Smooth muscle cell (in vitro differentiated cells): ENCODE measurements at regions not wholly inside any gene's neighbourhood (a gene's known extent, or its start where the extent isn't known, plus 50 kb on each side); places are given as distances from the start of the nearest gene placed in this dataset.

Source experiments
- DNase-seq: peaks from one replicate; lab custom pipeline; 2025; ENCODE audit not compliant: unreplicated experiment; lab: John Stamatoyannopoulos, UW
- H2AFZ ChIP-seq: fragments of 200-600 bp; sonication (generic); 2 replicates; pipeline ENCODE4 v1.6.0; 2016; ENCODE audit warnings: antibody characterized with exemption, low read depth, mild to moderate bottlenecking
- H3F3A ChIP-seq: fragments of 200-600 bp; sonication (generic); 2 replicates; pipeline ENCODE4 v1.6.0; 2017; ENCODE audit warnings: antibody characterized with exemption, low read depth
- H3K27ac ChIP-seq: fragments of 200-600 bp; sonication (generic); 2 replicates; pipeline ENCODE4 v1.5.1; 2016; ENCODE audit warnings: low read depth, mild to moderate bottlenecking
- H3K27me3 ChIP-seq: fragments of 200-600 bp; sonication (generic); 2 replicates; pipeline ENCODE4 v1.6.1; 2016; ENCODE audit warnings: low read depth, mild to moderate bottlenecking
- H3K36me3 ChIP-seq: fragments of 200-600 bp; sonication (generic); 2 replicates; pipeline ENCODE4 v1.5.1; 2016; ENCODE audit warnings: low read depth
- H3K4me1 ChIP-seq: fragments of 200-600 bp; sonication (generic); 2 replicates; pipeline ENCODE4 v1.5.1; 2016; ENCODE audit warnings: low read depth
- H3K4me2 ChIP-seq: fragments of 200-600 bp; sonication (generic); 2 replicates; pipeline ENCODE4 v1.6.0; 2016; ENCODE audit warnings: mild to moderate bottlenecking
- H3K4me3 ChIP-seq: fragments of 200-600 bp; sonication (generic); 2 replicates; pipeline ENCODE4 v1.5.1; 2016; ENCODE audit warnings: mild to moderate bottlenecking
- H3K79me2 ChIP-seq: fragments of 200-600 bp; sonication (generic); 2 replicates; pipeline ENCODE4 v1.6.0; 2016; ENCODE audit warnings: low read depth, mild to moderate bottlenecking
- H3K9ac ChIP-seq: fragments of 200-600 bp; sonication (generic); 2 replicates; pipeline ENCODE4 v1.6.0; 2016; ENCODE audit warnings: low read depth
- H3K9me3 ChIP-seq: fragments of 200-600 bp; sonication (generic); replicated peaks from 2 replicates; pipeline ENCODE4 v1.5.1; 2016; ENCODE audit warnings: low read depth
- H4K20me1 ChIP-seq: fragments of 200-600 bp; sonication (generic); 2 replicates; pipeline ENCODE4 v1.6.0; 2016; ENCODE audit warnings: low read depth
- WGBS: methylation state at CpG from one replicate; pipeline ENCODE4 v1.1.7; 2016; ENCODE audit warnings: low lambda C conversion rate; 5-methylcytosine and 5-hydroxymethylcytosine counted together
- TF ChIP-seq, protein P1 (sequence below): fragments of 200-600 bp; sonication (generic); IDR thresholded peaks from 2 replicates; pipeline ENCODE4 v1.5.1; 2017; ENCODE audit warnings: borderline replicate concordance, mild to moderate bottlenecking, antibody characterized with exemption; ENCODE audit not compliant: insufficient read depth, poor library complexity, severe bottlenecking

DNA sequence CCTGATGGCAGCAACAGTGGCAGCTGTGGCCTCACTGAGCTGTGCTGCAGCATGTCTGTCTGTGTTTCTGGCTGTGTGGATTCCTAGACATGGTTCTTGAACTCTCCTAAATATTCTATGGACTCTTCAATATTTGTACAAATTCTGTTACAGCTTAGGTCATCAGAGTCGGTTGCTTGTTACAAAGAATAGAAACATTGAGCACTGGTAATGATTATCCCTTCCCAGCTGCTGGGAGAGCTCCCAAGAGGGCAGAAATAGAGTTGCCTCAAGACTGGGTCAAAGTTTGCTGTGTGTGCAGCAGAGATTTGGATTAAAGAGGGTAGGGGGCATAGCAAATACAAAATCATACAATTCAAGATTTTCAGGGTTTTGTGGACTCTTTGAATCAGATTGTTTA, 337.1 kb upstream of the AKR1E2 start:
- DNase-seq = no peak
- no peaks in the 10 kb centered on the region for H3F3A ChIP-seq
- no peaks in the 10 kb centered on the region for H3K9me3 ChIP-seq
- H3K4me3 ChIP-seq = no peak overlapping the region
- H2AFZ ChIP-seq = no peak overlapping the region
- TF ChIP-seq, protein P1, sequence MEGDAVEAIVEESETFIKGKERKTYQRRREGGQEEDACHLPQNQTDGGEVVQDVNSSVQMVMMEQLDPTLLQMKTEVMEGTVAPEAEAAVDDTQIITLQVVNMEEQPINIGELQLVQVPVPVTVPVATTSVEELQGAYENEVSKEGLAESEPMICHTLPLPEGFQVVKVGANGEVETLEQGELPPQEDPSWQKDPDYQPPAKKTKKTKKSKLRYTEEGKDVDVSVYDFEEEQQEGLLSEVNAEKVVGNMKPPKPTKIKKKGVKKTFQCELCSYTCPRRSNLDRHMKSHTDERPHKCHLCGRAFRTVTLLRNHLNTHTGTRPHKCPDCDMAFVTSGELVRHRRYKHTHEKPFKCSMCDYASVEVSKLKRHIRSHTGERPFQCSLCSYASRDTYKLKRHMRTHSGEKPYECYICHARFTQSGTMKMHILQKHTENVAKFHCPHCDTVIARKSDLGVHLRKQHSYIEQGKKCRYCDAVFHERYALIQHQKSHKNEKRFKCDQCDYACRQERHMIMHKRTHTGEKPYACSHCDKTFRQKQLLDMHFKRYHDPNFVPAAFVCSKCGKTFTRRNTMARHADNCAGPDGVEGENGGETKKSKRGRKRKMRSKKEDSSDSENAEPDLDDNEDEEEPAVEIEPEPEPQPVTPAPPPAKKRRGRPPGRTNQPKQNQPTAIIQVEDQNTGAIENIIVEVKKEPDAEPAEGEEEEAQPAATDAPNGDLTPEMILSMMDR = no peak
- no peaks in the 10 kb centered on the region for H3K79me2 ChIP-seq
- no peak overlapping the region for H3K4me2 ChIP-seq
- no peaks in the 10 kb centered on the region for H3K4me1 ChIP-seq
- 52% methylated on average over 1 of the region's 1 CpG for WGBS
- H3K36me3 ChIP-seq = no peaks in the 10 kb centered on the region
- H3K9ac ChIP-seq = no peak overlapping the region
- no peaks in the 10 kb centered on the region for H4K20me1 ChIP-seq
- no peaks in the 10 kb centered on the region for H3K27me3 ChIP-seq
- H3K27ac ChIP-seq = no peak overlapping the region

DNA sequence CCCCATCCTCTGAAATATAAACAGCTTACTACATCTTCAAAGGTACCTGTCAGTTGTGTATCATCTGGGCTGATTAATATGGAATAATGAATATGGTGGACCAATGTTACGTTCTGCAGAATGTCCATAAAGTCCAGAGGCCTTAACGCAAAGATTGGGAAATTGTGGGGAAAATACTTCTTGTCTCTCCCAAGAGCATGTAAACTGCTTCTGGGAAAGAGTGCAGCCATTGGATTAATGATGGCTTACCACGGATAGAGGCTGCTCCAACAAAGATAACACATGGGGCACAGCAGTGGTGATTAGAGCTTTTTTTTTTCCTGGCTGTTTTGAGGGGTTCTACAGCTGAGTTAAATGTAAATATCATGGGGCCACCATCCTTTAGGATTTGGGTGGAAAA, 340.4 kb upstream of the AKR1E2 start:
- Histone ChIP-seq H4K20me1 (no peaks in the 10 kb centered on the region), H3K36me3 (no peaks in the 10 kb centered on the region), H3K79me2 (no peaks in the 10 kb centered on the region), H3K9ac (no peak overlapping the region), H3K27ac (no peak overlapping the region), H3K4me1 (no peaks in the 10 kb centered on the region), H3K27me3 (no peaks in the 10 kb centered on the region), H3K4me2 (peak overlapping the region; percentile 38), H3K4me3 (no peak overlapping the region), H3K9me3 (no peaks in the 10 kb centered on the region), H3F3A (no peaks in the 10 kb centered on the region), H2AFZ (no peak overlapping the region)
- 27% methylated on average over 3 of the region's 3 CpGs for WGBS
- TF ChIP-seq, protein P1 = no peak
- DNase-seq = no peak

DNA sequence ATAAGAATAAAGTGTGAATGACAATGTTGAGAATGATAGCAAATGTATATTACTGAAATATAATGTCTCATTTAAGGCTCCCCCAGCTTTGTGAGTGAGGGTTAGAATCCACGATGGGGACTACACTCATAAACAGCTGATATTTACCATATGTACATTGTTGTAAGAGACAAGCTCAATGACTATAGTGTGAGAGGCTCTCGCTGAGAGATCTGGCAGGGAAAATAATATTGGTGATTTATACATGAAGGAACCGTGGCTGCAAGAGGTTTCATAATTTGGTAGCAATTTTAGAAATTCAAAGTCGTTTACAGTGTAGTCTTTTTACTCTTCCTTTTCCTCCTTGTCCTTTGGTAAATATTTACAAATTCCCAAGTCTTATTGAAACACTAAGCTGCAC, 342.2 kb upstream of the AKR1E2 start:
- Histone ChIP-seq H3K27ac (no peak overlapping the region), H3F3A (no peaks in the 10 kb centered on the region), H3K79me2 (no peaks in the 10 kb centered on the region), H4K20me1 (no peaks in the 10 kb centered on the region), H3K4me3 (no peak overlapping the region), H3K4me2 (no peak overlapping the region), H3K9me3 (no peaks in the 10 kb centered on the region), H2AFZ (peak overlapping the region; percentile 81), H3K9ac (no peak overlapping the region), H3K4me1 (no peaks in the 10 kb centered on the region), H3K27me3 (no peaks in the 10 kb centered on the region), H3K36me3 (no peaks in the 10 kb centered on the region)
- 55% methylated on average over 4 of the region's 4 CpGs for WGBS
- no peak for DNase-seq
- TF ChIP-seq, protein P1 = no peak

DNA sequence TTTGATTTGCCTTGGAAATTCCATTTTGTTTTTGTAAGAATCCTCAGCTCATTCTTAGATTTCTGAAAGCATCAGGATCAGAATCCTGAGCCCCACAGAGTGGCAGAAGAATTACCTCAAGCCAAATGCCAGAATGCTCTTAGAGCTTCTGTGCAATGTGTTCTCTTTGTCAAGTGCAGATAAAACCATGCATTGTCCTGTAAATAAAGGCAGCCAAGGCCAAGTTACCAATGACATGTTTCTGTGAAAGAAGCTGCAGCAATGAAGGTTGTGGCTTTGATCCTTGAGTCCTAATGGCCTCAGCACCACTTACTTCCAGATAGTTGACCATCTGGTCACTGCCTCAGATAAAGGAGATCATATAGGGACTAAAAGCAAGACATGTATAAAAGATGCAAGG, 343.3 kb upstream of the AKR1E2 start:
- no peaks in the 10 kb centered on the region for H3K36me3 ChIP-seq
- DNase-seq = no peak
- H3K27me3 ChIP-seq = no peaks in the 10 kb centered on the region
- H3K27ac ChIP-seq = no peak overlapping the region
- H3K9me3 ChIP-seq = no peaks in the 10 kb centered on the region
- H3F3A ChIP-seq = no peaks in the 10 kb centered on the region
- H3K79me2 ChIP-seq = no peaks in the 10 kb centered on the region
- no peak overlapping the region for H3K9ac ChIP-seq
- H3K4me2 ChIP-seq = no peak overlapping the region
- no peak overlapping the region for H3K4me3 ChIP-seq
- no peak overlapping the region for H2AFZ ChIP-seq
- H4K20me1 ChIP-seq = no peaks in the 10 kb centered on the region
- H3K4me1 ChIP-seq = no peaks in the 10 kb centered on the region
- TF ChIP-seq, protein P1 = no peak
